NCI-H2029 treated with DMSO at 0.1 percent for 48 hours (cell line): ENCODE measurements at regions not wholly inside any gene's neighbourhood (a gene's known extent, or its start where the extent isn't known, plus 50 kb on each side); places are given as distances from the start of the nearest gene placed in this dataset.

Experiments
- DNase-seq: peaks from one replicate; lab custom pipeline; 2025; lab: John Stamatoyannopoulos, UW

GRCh38 chr11:28739489-28740280, 631.5 kb downstream of the METTL15 start:
- DNase-seq = no peak

GRCh38 chr11:28738549-28738948, 630.4 kb downstream of the METTL15 start:
- DNase-seq = no peak

GRCh38 chr11:28736256-28736655, 628.1 kb downstream of the METTL15 start:
- DNase-seq = no peak

GRCh38 chr11:28735511-28735910, 627.3 kb downstream of the METTL15 start:
- DNase-seq = no peak

- DNase-seq = no peak
Observed at GRCh38 chr11:28730889-28731288, 622.7 kb downstream of the METTL15 start.

- DNase-seq = no peak
Observed at GRCh38 chr11:28730336-28730735, 622.1 kb downstream of the METTL15 start.

GRCh38 chr11:28729339-28729738, 621.2 kb downstream of the METTL15 start:
- DNase-seq = no peak

- DNase-seq = no peak
Observed at GRCh38 chr11:28728666-28729065, 620.5 kb downstream of the METTL15 start.

- no peak for DNase-seq
Observed at GRCh38 chr11:28727254-28727653, 619.1 kb downstream of the METTL15 start.

- DNase-seq = no peak
Observed at GRCh38 chr11:28726432-28726831, 618.2 kb downstream of the METTL15 start.

- DNase-seq = no peak
Observed at GRCh38 chr11:28715726-28716125, 607.5 kb downstream of the METTL15 start.

GRCh38 chr11:28713850-28714249, 605.7 kb downstream of the METTL15 start:
- peak; percentile 41 for DNase-seq

GRCh38 chr11:28708075-28708474, 599.9 kb downstream of the METTL15 start:
- DNase-seq = no peak

GRCh38 chr11:28704801-28705200, 596.6 kb downstream of the METTL15 start:
- DNase-seq = no peak

- DNase-seq = no peak
Observed at GRCh38 chr11:28703371-28703770, 595.2 kb downstream of the METTL15 start.

- no peak for DNase-seq
Observed at GRCh38 chr11:28702871-28703270, 594.7 kb downstream of the METTL15 start.

GRCh38 chr11:28702450-28702790, 594.2 kb downstream of the METTL15 start:
- DNase-seq = no peak

GRCh38 chr11:28701760-28702449, 593.7 kb downstream of the METTL15 start:
- peak; percentile 52 for DNase-seq

GRCh38 chr11:28699701-28700100, 591.5 kb downstream of the METTL15 start:
- no peak for DNase-seq

- peak; percentile 31 for DNase-seq
Observed at GRCh38 chr11:28697920-28698827, 590.0 kb downstream of the METTL15 start.

GRCh38 chr11:28696591-28696990, 588.4 kb downstream of the METTL15 start:
- no peak for DNase-seq

GRCh38 chr11:28690746-28691145, 582.6 kb downstream of the METTL15 start:
- DNase-seq = no peak
